ENCODE measurements at regions not wholly inside any gene's neighbourhood (a gene's known extent, or its start where the extent isn't known, plus 50 kb on each side); places are given as distances from the start of the nearest gene placed in this dataset.
"Not testable (repeated sequence)": the region's sequence is repeated elsewhere in the genome, so short reads cannot be mapped to it uniquely, and the experiment has no call there.

DNA sequence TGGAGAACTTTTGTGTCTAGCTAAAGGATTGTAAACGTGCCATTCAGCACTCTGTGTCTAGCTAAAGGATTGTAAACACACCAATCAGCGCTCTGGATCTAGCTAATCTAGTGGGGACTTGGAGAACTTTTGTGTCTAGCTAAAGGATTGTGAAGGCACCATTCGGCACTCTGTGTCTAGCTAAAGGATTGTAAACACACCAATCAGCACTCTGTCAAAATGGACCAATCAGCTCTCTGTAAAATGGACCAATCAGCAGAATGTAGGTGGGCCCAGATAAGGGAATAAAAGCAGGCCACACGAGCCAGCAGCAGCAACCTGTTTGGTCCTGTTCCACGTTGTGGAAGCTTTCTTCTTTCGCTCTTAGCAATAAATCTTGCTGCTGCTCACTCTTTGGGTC, 98.4 kb upstream of the UBASH3B start:
- TF ChIP-seq, protein P1, sequence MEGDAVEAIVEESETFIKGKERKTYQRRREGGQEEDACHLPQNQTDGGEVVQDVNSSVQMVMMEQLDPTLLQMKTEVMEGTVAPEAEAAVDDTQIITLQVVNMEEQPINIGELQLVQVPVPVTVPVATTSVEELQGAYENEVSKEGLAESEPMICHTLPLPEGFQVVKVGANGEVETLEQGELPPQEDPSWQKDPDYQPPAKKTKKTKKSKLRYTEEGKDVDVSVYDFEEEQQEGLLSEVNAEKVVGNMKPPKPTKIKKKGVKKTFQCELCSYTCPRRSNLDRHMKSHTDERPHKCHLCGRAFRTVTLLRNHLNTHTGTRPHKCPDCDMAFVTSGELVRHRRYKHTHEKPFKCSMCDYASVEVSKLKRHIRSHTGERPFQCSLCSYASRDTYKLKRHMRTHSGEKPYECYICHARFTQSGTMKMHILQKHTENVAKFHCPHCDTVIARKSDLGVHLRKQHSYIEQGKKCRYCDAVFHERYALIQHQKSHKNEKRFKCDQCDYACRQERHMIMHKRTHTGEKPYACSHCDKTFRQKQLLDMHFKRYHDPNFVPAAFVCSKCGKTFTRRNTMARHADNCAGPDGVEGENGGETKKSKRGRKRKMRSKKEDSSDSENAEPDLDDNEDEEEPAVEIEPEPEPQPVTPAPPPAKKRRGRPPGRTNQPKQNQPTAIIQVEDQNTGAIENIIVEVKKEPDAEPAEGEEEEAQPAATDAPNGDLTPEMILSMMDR (IDR thresholded peaks at IDR 0.05): not testable (repeated sequence)
- TF ChIP-seq POLR2A (IDR thresholded peaks at IDR 0.05): not testable (repeated sequence)
